Gastroesophageal sphincter (tissue), 4 donors: ENCODE measurements at regions not wholly inside any gene's neighbourhood (a gene's known extent, or its start where the extent isn't known, plus 50 kb on each side); places are given as distances from the start of the nearest gene placed in this dataset.
"Not testable (repeated sequence)": the region's sequence is repeated elsewhere in the genome, so short reads cannot be mapped to it uniquely, and the experiment has no call there.

ENCODE experiments used
- ATAC-seq: fragments of 150-250 bp; one replicate; pipeline ENCODE4 v1.9.1; 2016; ENCODE audit warnings: mild to moderate bottlenecking, moderate library complexity
- H3K27ac ChIP-seq, 4 donors: fragments of 200-600 bp; sonication (generic) in 3 of 4; 1 replicate in 3 of 4; 2 replicates in 1 of 4; pipeline ENCODE4 v1.5.1; 2016 to 2019
- H3K27me3 ChIP-seq: fragments of 200-600 bp; sonication (generic); one replicate; pipeline ENCODE4 v1.5.1; 2019
- H3K36me3 ChIP-seq, 2 donors: fragments of 200-600 bp; sonication (generic); one replicate each; pipeline ENCODE4 v1.5.1; 2019; ENCODE audit warnings: control low read depth in 1 of 2
- H3K4me1 ChIP-seq, 3 donors: fragments of 200-600 bp; sonication (generic); 1 replicate in 2 of 3; 2 replicates in 1 of 3; pipeline ENCODE4 v1.5.1; 2016 to 2019; ENCODE audit warnings: control low read depth in 2 of 3
- H3K4me3 ChIP-seq, 2 donors: fragments of 200-600 bp; sonication (generic); one replicate each; pipeline ENCODE4 v1.5.1; 2019; ENCODE audit warnings: mild to moderate bottlenecking in 1 of 2, moderate library complexity in 1 of 2
- H3K9me3 ChIP-seq, 3 donors: fragments of 200-600 bp; sonication (generic); one replicate each; pipeline ENCODE4 v1.5.1; 2017 to 2019; ENCODE audit warnings: control low read depth in 2 of 3
- CTCF ChIP-seq, 4 experiments: fragments of 200-600 bp in 2 of 4; fragments of 450-650 bp in 2 of 4; sonication (generic) in 1 of 4; IDR thresholded peaks; one replicate each; pipeline ENCODE4 v1.5.1; 2017 to 2019; ENCODE audit warnings: antibody characterized with exemption in 4 of 4, mild to moderate bottlenecking in 2 of 4, moderate library complexity in 2 of 4
- EP300 ChIP-seq: sonication (generic); formaldehyde crosslinking; IDR thresholded peaks from one replicate; pipeline ENCODE4 v1.6.1; 2017; ENCODE audit warnings: antibody characterized with exemption, mild to moderate bottlenecking
- POLR2A ChIP-seq, 2 donors: fragments of 450-650 bp; IDR thresholded peaks; one replicate each; pipeline ENCODE4 v1.6.1; 2017; ENCODE audit warnings: antibody characterized with exemption in 2 of 2, mild to moderate bottlenecking in 2 of 2, moderate library complexity in 1 of 2
- POLR2AphosphoS5 ChIP-seq: sonication (generic); formaldehyde crosslinking; IDR thresholded peaks from one replicate; pipeline ENCODE4 v1.6.1; 2017; ENCODE audit warnings: antibody characterized with exemption
- WGBS, 2 donors: methylation state at CpG; one replicate each; pipeline ENCODE4 v1.1.5; 2018; ENCODE audit warnings: low coverage in 1 of 2; 5-methylcytosine and 5-hydroxymethylcytosine counted together

- H3K9me3 ChIP-seq: no peaks in the 10 kb centered on the region
- H3K27ac ChIP-seq: no peak overlapping the region
- H3K4me3 ChIP-seq: no peak overlapping the region
- 88 to 92% methylated on average over 3 of the region's 3 CpGs for WGBS, 2 donors
- no peak for ATAC-seq
- no peaks in the 10 kb centered on the region for H3K36me3 ChIP-seq
- no peaks in the 10 kb centered on the region for H3K4me1 ChIP-seq
- H3K27me3 ChIP-seq: no peaks in the 10 kb centered on the region
- TF ChIP-seq POLR2A (IDR thresholded peaks at IDR 0.05) (no peak), EP300 (no peak), POLR2AphosphoS5 (no peak), CTCF (IDR thresholded peaks at IDR 0.05) (no peak)
These were observed 216.6 kb upstream of the SLC7A11 start for GRCh38 chr4:138458751-138459150.

GRCh38 chr4:138456349-138456748 lies 214.2 kb upstream of the SLC7A11 start:
- WGBS, 2 donors: 88 to 100% methylated on average over 1 to 2 of the region's 2 CpGs
- ATAC-seq, H3K36me3 ChIP-seq, H3K27me3 ChIP-seq, H3K4me1 ChIP-seq, H3K27ac ChIP-seq, H3K4me3 ChIP-seq, H3K9me3 ChIP-seq: not testable (repeated sequence)

GRCh38 chr4:138455097-138455496 lies 212.9 kb upstream of the SLC7A11 start:
- ATAC-seq: no peak
- TF ChIP-seq CTCF (IDR thresholded peaks at IDR 0.05) (no peak), POLR2A (IDR thresholded peaks at IDR 0.05) (no peak), POLR2AphosphoS5 (no peak), EP300 (no peak)
- Histone ChIP-seq H3K27me3 (no peaks in the 10 kb centered on the region), H3K9me3 (no peaks in the 10 kb centered on the region), H3K27ac (no peak overlapping the region), H3K4me1 (no peaks in the 10 kb centered on the region), H3K4me3 (no peak overlapping the region), H3K36me3 (no peaks in the 10 kb centered on the region)
- 100% methylated on average over 1 of the region's 1 CpG; no CpG with 5 or more reads in 1 of the 2 donors for WGBS, 2 donors

GRCh38 chr4:138452826-138453225 lies 210.7 kb upstream of the SLC7A11 start:
- no peak for TF ChIP-seq POLR2A (IDR thresholded peaks at IDR 0.05)
- Histone ChIP-seq H3K4me1 (no peaks in the 10 kb centered on the region), H3K27me3 (no peaks in the 10 kb centered on the region), H3K9me3 (no peaks in the 10 kb centered on the region), H3K27ac (no peak overlapping the region), H3K36me3 (no peaks in the 10 kb centered on the region), H3K4me3 (no peak overlapping the region)
- 100% methylated on average over 1 of the region's 2 CpGs for WGBS, 2 donors
- ATAC-seq: no peak

GRCh38 chr4:138451276-138451663 lies 209.1 kb upstream of the SLC7A11 start:
- ATAC-seq: no peak
- TF ChIP-seq EP300 (no peak), CTCF (IDR thresholded peaks at IDR 0.05) (no peak), POLR2A (IDR thresholded peaks at IDR 0.05) (no peak), POLR2AphosphoS5 (no peak)
- H3K9me3 ChIP-seq: no peaks in the 10 kb centered on the region
- no peak overlapping the region for H3K4me3 ChIP-seq
- 50 to 86% methylated on average over 1 of the region's 1 CpG for WGBS, 2 donors
- no peak overlapping the region for H3K27ac ChIP-seq
- no peaks in the 10 kb centered on the region for H3K36me3 ChIP-seq
- no peaks in the 10 kb centered on the region for H3K4me1 ChIP-seq
- H3K27me3 ChIP-seq: no peaks in the 10 kb centered on the region

- no peak overlapping the region for H3K4me3 ChIP-seq
- H3K4me1 ChIP-seq: no peaks in the 10 kb centered on the region
- H3K27ac ChIP-seq: no peak overlapping the region
- TF ChIP-seq POLR2A (IDR thresholded peaks at IDR 0.05) (no peak), POLR2AphosphoS5 (no peak), CTCF (IDR thresholded peaks at IDR 0.05) (no peak), EP300 (no peak)
- H3K36me3 ChIP-seq: no peaks in the 10 kb centered on the region
- no peaks in the 10 kb centered on the region for H3K27me3 ChIP-seq
- WGBS, 2 donors: 39 to 50% methylated on average over 1 to 3 of the region's 3 CpGs
- ATAC-seq: no peak
- no peaks in the 10 kb centered on the region for H3K9me3 ChIP-seq
These were observed 208.6 kb upstream of the SLC7A11 start for GRCh38 chr4:138450546-138451275.
